Immature natural killer cell (primary cell): ENCODE measurements at regions not wholly inside any gene's neighbourhood (a gene's known extent, or its start where the extent isn't known, plus 50 kb on each side); places are given as distances from the start of the nearest gene placed in this dataset.
"Not testable (repeated sequence)": the region's sequence is repeated elsewhere in the genome, so short reads cannot be mapped to it uniquely, and the experiment has no call there.

Experiments used
- DNase-seq, 3 donors: peaks; one replicate each; pipeline ENCODE4 v3.0.0; 2022; ENCODE audit warnings: mixed read lengths in 1 of 3
- H3K27ac Mint-ChIP-seq, 6 donors: one replicate each; pipeline ENCODE4 v1.8.0; 2020; ENCODE audit warnings: mixed read lengths in 6 of 6, mild to moderate bottlenecking in 5 of 6, inconsistent platforms in 4 of 6, moderate library complexity in 3 of 6
- H3K27me3 Mint-ChIP-seq, 3 donors: one replicate each; pipeline ENCODE4 v1.8.0; 2020 to 2021; ENCODE audit warnings: low read depth in 3 of 3, mild to moderate bottlenecking in 3 of 3, mixed read lengths in 3 of 3, moderate library complexity in 3 of 3, inconsistent platforms in 1 of 3
- H3K36me3 Mint-ChIP-seq, 3 donors: one replicate each; pipeline ENCODE4 v1.8.0; 2020; ENCODE audit warnings: mixed read lengths in 3 of 3, inconsistent platforms in 2 of 3, mild to moderate bottlenecking in 2 of 3
- H3K4me1 Mint-ChIP-seq, 2 donors: one replicate each; pipeline ENCODE4 v1.8.0; 2020; ENCODE audit warnings: inconsistent platforms in 2 of 2, mild to moderate bottlenecking in 2 of 2, mixed read lengths in 2 of 2, moderate library complexity in 1 of 2
- H3K4me3 Mint-ChIP-seq, 5 donors: one replicate each; pipeline ENCODE4 v1.8.0; 2020; ENCODE audit warnings: mild to moderate bottlenecking in 5 of 5, mixed read lengths in 5 of 5, inconsistent platforms in 3 of 5, moderate library complexity in 3 of 5
- H3K9me3 Mint-ChIP-seq, 6 donors: one replicate each; pipeline ENCODE4 v1.8.0; 2020; ENCODE audit warnings: mild to moderate bottlenecking in 6 of 6, mixed read lengths in 6 of 6, inconsistent platforms in 4 of 6, moderate library complexity in 3 of 6

DNA sequence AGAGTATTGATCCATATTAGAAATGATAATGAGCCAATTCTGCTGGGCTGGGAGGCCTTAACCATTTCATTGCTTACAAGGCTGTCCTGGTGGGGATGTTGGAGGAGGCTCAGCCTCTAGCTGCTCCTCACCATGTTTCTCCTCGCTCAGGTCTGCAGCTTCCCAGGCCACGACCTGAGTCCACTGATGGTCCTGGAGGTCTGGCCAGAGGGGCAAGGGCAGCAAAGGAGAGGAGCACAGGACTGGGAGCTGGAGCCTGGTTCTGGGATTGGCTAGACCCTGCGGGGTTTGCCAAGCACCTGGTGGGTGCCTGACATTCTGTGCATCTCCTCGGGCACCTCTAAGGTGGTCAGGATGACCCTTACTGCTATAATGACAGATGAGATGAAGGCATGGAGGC lies 92.6 kb downstream of the KIF26A start:
- no peak for DNase-seq
- Mint-ChIP-seq H3K9me3 (peaks cover 1 to 14% (median 7%) of the 10 kb centered on the region in 6 donors), H3K36me3 (peaks cover 0 to 4% (median 0%) of the 10 kb centered on the region in 3 donors), H3K4me1 (peaks cover 6% of the 10 kb centered on the region in 2 donors), H3K4me3 (no peak overlapping the region), H3K27me3 (peaks cover 0 to 2% (median 2%) of the 10 kb centered on the region in 3 donors), H3K27ac (no peak overlapping the region)

DNA sequence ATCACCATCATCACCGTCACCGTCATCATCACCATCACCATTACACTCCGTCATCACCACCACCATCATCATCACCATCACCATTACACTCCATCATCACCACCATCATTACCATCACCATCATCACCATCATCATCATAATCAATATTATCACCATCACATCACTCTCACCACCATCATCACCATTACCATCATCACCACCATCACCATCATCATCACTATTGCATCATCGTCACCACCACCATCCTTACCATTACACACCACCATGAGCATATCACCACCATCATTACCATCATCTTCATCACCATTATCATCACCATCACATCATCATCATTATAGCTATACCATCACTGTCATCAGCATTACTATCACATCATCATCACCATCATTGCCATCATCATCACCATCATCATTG lies 93.7 kb downstream of the KIF26A start:
- H3K27me3 Mint-ChIP-seq: peaks cover 0 to 2% (median 2%) of the 10 kb centered on the region in 3 donors
- no peak overlapping the region for H3K4me3 Mint-ChIP-seq
- H3K27ac Mint-ChIP-seq: no peak overlapping the region
- H3K9me3 Mint-ChIP-seq: peaks cover 4 to 21% (median 9%) of the 10 kb centered on the region in 6 donors
- H3K4me1 Mint-ChIP-seq: peaks cover 6% of the 10 kb centered on the region in 2 donors
- peaks cover 0 to 4% (median 0%) of the 10 kb centered on the region in 3 donors for H3K36me3 Mint-ChIP-seq
- no peak for DNase-seq

DNA sequence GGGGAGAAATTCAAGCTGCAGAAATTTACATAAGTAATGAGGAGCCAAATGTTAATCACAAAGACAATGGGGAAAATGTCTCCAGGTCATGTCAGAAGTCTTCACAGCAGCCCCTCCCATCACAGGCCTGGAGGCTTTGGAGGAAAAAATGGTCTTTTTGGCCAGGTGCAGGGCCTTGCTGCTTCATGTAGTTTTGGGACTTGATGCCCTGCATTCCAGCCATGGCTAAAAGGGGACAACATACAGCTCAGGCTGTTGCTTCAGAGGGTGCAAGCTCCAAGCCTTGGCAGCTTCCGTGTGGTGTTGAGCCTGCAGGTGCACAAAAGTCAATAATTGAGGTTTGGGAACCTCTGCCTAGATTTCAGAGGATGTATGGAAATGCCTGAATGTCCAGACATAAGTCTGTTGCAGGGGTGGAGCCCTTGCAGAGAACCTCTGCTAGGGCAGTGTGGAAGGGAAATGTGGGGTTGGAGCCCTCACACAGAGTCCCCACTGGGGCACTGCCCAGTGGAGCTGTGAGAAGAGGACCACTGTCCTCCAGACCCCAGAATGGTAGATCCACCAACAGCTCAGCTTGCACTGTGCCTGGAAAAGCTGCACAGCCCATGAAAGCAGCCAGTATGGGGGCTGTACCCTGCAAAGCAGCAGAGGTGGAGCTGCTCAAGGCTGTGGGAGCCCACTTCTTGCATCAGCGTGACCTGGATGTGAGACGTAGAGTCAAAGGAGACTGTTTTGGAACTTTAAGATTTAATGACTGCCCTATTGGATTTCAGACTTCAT lies 95.8 kb downstream of the KIF26A start:
- not testable (repeated sequence) for H3K27ac Mint-ChIP-seq

DNA sequence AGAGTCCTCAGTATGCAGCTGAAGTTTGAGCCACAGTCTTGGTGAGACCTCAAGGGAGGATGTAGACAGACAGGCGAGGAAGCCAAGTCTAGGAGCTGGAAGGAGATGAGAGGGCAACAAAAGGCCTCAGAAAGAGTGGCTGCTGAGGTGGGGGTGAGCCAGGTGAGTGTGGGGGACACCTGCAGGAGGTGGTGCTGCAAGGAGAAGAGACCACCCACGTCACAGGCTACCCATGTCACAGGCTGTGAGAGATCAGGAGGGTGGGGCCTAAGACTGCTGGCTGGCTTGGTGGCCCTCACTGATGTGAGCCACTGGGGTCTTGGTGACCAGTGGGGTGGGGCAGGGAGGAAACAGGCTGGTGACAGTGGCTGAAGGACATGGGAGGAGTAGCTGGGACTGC lies 97.3 kb downstream of the KIF26A start:
- Mint-ChIP-seq H3K27ac (no peak overlapping the region), H3K4me1 (no peaks in the 10 kb centered on the region), H3K9me3 (peaks cover 4 to 27% (median 9%) of the 10 kb centered on the region in 6 donors), H3K4me3 (no peak overlapping the region), H3K36me3 (peaks cover 0 to 4% (median 0%) of the 10 kb centered on the region in 3 donors), H3K27me3 (peaks cover 0 to 6% (median 2%) of the 10 kb centered on the region in 3 donors)
- DNase-seq: no peak

More for the DNA sequence above, 95.8 kb downstream of the KIF26A start:
- not testable (repeated sequence) for H3K36me3 Mint-ChIP-seq, H3K4me1 Mint-ChIP-seq, H3K4me3 Mint-ChIP-seq, DNase-seq, H3K27me3 Mint-ChIP-seq
- peaks cover 4 to 27% (median 9%) of the 10 kb centered on the region in 6 donors for H3K9me3 Mint-ChIP-seq

DNA sequence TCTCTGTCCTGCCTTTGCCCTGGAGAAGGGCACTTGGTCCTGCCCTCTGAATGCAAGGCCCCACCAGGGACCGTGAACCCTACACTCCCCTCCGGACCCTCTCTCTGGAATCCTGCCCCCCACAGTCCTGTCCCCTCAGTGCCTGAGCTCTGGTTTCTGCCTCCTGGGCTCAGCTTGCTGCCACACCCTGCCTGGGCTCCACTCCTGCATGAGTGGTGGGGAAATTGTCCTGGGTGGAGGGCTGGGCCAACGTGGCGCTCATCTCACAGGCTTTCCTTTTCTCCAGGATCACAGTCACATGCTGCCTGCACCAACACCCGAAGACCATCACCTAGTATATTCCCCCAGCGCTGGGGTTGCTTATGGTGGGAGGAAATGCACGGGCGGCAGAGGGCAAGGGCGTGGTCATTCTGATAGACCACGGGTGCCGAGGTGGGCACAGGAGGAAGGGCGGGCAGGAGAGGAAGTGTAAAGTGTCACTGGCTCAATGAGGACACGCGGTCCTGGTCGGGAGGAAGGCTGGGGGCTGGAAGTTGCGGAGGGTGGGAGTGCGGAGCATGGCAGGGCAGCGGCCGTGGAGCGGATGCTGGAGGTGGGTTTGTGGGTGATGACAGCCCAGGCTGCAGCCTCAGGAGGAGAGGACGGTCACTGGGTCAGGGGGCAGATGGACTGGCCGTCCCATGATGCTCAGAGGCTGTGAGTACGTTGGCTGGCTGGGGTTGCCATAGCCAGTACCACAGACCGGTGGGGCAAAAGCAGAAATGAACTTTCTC lies 99.5 kb downstream of the KIF26A start:
- Mint-ChIP-seq H3K4me3 (no peak overlapping the region), H3K27ac (no peak overlapping the region), H3K4me1 (no peaks in the 10 kb centered on the region)

DNA sequence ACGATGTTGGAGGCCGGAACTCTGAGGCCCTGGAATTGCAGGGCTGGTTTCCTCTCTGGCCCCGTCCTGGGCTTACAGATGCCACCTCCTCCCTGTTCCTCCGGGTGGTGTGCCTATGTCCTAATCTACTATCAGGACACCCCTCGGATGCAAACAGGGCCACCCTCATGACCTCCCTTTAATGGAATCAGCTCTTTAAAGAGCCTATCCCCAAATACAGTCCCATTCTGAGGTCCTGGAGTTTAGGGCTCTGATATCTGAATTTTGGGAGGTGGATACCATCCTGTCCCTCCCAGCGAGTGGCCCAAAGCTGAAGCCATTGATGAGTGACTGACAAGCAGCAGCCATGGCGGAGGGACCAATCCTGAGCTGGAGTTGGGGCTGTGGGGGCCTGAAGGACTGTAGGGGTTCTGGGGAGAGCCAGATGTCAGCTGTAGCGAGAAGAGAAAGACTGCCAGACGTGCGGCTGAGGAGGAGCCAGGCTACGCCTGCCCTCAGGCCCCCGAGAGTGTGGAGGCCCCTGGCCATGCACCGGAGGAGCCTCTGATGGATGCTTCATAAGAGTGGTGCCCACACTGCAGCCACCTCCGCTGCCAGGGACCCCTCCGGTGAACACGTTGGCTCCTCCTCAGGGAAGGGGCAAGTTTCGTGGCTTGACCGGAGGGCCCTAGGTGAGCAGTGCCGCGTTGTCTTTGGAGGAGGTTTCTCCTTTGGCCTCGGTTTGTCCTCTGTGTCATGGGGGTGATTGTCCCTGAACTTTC lies 100.2 kb downstream of the KIF26A start:
- no peak overlapping the region for H3K27ac Mint-ChIP-seq
- peaks cover 0 to 8% (median 3%) of the 10 kb centered on the region in 3 donors for H3K27me3 Mint-ChIP-seq
- DNase-seq: no peak
- H3K9me3 Mint-ChIP-seq: peaks cover 4 to 21% (median 5%) of the 10 kb centered on the region in 6 donors
- peaks cover 0 to 2% (median 0%) of the 10 kb centered on the region in 3 donors for H3K36me3 Mint-ChIP-seq
- no peak overlapping the region for H3K4me3 Mint-ChIP-seq
- H3K4me1 Mint-ChIP-seq: no peaks in the 10 kb centered on the region

More for the DNA sequence above, 99.5 kb downstream of the KIF26A start:
- Mint-ChIP-seq H3K27me3 (peaks cover 0 to 8% (median 3%) of the 10 kb centered on the region in 3 donors), H3K36me3 (peaks cover 0 to 4% (median 0%) of the 10 kb centered on the region in 3 donors), H3K9me3 (peaks cover 4 to 27% (median 9%) of the 10 kb centered on the region in 6 donors)
- no peak for DNase-seq

DNA sequence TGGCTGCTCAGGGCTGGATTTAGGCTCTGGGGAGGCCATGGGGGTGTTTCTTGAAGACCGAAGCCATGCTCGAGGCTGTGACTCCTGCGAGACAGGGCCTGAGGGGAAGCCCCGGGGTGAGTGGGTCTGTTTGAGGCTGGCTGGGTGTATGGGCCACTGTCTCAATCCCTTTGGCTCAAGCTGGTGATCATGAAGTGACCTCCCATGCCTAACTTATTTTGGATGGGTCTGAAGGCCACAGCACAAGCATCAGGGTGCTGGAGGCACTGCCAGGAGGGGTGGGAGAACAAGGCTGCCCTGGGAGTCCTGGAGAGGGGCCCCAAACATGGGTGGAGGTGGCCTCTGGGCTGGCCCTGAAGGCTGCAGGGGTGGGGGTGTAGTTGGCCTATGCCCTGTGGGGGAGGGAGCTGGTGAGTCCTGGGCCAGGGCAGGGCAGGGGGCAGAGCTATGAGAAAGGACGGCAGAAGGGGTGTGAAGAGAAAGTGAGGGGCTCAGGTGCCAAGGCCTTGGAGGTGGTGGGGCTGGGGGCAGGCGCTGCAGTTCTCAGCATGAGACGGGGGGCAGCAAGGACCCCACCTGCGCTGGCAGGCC lies 100.9 kb downstream of the KIF26A start:
- no peaks in the 10 kb centered on the region for H3K4me1 Mint-ChIP-seq
- peaks cover 0 to 8% (median 3%) of the 10 kb centered on the region in 3 donors for H3K27me3 Mint-ChIP-seq
- H3K27ac Mint-ChIP-seq: no peak overlapping the region
- no peak overlapping the region for H3K4me3 Mint-ChIP-seq
- DNase-seq: no peak
- H3K9me3 Mint-ChIP-seq: peaks cover 0 to 19% (median 4%) of the 10 kb centered on the region in 6 donors
- H3K36me3 Mint-ChIP-seq: no peaks in the 10 kb centered on the region

DNA sequence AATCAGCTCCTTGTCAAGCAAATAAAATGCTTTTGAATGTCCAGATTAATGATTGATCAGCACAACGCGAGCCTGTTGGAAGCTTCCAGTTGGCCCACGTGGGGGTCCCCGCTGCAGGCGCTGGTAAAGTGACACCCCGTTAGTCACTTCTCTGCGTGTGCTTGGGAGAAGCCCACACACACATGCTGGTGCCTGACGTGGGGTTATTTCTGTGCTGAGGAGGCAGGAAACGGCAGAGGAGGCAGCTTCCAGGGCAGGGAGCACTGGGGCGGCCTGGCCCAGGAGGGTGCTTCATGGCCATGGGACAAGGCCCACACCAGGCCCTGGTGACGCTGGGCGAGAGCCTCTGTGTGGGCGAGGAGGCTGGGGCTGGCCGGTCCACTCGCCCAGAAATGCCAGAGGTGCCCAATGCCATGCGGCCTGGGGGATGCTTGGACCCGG lies 101.5 kb downstream of the KIF26A start:
- Mint-ChIP-seq H3K27me3 (peaks cover 0 to 8% (median 3%) of the 10 kb centered on the region in 3 donors), H3K36me3 (no peaks in the 10 kb centered on the region), H3K4me1 (no peaks in the 10 kb centered on the region), H3K4me3 (no peak overlapping the region), H3K27ac (no peak overlapping the region), H3K9me3 (peaks cover 0 to 17% (median 4%) of the 10 kb centered on the region in 6 donors)
- DNase-seq: no peak

DNA sequence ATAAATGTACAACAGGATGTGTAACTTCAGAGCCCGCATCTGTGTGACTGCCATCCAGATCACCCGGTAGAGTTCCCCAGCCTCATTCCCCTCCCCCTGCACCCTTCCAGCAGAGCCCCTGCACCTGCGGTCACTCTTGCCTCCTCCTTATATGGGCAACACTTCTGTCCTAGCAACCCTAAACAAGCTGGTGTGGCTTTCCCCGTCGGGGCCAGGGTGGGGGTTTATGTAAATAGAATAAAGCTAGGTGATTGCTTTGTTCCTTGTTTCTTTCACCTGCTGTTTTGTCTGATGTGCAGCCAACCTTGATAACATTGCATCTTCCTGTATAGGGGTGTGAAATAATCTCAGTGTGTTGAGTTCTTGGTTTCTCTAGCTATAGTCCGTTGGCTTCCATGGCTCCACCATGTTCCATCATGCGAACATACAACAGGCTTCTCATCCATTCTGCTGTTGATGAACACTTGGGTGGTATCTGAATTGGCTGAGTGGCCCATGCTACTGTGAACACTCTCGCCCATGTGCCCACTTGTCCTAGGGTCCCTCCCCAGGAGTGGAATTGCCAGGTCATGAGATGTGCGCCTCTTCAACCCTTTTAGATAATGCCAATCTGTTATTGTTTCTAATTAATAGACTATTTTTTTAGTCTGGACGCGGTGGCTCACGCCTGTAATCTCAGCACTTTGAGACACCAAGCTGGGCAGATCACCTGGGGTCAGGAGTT lies 102.2 kb downstream of the KIF26A start:
- H3K4me3 Mint-ChIP-seq: no peak overlapping the region
- H3K9me3 Mint-ChIP-seq: peaks cover 0 to 15% (median 3%) of the 10 kb centered on the region in 6 donors
- H3K27ac Mint-ChIP-seq: no peak overlapping the region
- H3K27me3 Mint-ChIP-seq: peaks cover 0 to 8% (median 2%) of the 10 kb centered on the region in 3 donors
- H3K4me1 Mint-ChIP-seq: no peaks in the 10 kb centered on the region
- no peak for DNase-seq
- no peaks in the 10 kb centered on the region for H3K36me3 Mint-ChIP-seq

DNA sequence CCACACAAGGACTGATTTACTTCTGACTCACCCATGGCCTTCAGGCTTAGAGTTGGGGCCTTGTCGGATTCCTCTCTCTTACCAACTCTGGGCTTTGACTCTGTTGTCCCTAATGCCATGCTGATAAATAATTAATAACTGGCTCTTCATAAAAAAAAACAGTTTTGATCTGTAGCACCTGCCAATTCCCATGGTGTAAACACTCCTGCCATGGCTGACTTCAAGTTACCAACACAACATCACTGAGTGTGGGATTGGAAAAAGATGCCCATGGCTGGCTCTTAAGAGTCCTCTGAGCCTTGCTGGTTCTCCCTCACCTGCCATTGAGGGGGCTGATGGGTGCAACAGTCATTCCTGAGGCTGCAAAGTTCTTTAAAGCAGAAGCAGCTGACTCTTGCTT lies 104.8 kb downstream of the KIF26A start:
- Mint-ChIP-seq H3K4me3 (no peak overlapping the region), H3K9me3 (peaks cover 0 to 3% (median 0%) of the 10 kb centered on the region in 6 donors), H3K27me3 (peaks cover 0 to 2% (median 2%) of the 10 kb centered on the region in 3 donors), H3K36me3 (no peaks in the 10 kb centered on the region), H3K4me1 (no peaks in the 10 kb centered on the region), H3K27ac (no peak overlapping the region)
- DNase-seq: no peak

DNA sequence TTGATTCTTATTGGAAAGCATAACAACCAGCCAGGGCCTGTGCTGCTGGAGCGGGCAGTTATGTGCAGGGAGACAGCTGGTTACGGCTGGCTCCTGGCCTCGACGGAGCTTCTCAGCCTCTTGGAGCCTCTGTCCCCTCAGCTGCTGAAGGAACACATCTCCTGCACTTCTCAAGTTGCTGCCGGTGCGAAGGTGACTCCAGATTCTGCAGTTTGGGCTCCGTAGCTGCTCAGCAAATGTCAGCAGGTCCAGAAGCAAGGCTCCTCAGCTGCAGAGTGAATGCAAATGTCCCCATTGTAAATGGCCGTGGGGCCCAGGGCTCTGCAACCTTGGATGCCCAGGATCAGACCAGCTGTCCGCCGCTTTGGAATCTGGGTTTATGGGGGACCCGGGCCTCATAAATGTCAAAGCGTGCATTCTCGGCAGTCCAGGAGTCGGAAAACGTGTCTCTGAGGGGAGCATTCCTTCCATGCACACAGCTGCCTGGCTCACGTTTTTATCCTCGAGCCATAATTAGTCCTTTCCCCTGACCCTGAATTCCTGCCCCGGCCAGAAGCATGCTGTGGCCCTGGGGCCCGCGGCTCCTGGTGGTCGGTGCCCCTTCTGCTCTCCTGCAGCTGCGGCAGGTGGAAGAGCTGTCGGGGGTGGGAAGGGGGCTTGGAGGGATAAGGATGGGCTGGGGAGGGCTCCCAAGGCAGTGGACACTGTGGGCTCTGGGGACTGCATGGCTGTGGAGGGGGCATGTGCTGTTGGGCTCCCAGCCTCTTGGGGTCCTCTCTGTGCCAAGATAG lies 106.0 kb downstream of the KIF26A start:
- H3K4me3 Mint-ChIP-seq: no peak overlapping the region
- peaks cover 0 to 2% (median 2%) of the 10 kb centered on the region in 3 donors for H3K27me3 Mint-ChIP-seq
- H3K36me3 Mint-ChIP-seq: no peaks in the 10 kb centered on the region
- H3K27ac Mint-ChIP-seq: no peak overlapping the region
- no peak for DNase-seq
- no peaks in the 10 kb centered on the region for H3K4me1 Mint-ChIP-seq
- H3K9me3 Mint-ChIP-seq: peaks cover 0 to 3% (median 0%) of the 10 kb centered on the region in 6 donors

DNA sequence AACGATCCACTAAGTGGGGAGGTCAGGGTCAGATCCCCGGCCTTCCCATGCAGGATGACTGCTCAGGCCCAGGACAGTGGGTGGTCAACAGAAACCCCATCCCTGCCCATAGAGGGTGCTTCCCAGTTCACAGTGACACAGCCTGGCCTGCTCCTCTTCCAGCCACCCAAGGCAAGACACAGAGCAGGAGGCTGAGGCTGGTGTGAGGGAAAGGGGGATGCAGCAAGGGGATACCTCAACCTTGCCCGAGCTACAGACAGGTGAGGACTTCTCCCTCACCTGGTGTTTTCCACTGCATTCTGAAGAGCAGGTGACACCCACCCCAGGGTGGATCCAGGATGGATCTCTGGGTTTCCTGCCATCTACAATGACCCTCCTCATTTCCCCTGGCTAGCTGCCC lies 106.7 kb downstream of the KIF26A start:
- Mint-ChIP-seq H3K27me3 (peaks cover 0 to 2% (median 2%) of the 10 kb centered on the region in 3 donors), H3K4me3 (no peak overlapping the region), H3K9me3 (peaks cover 0 to 3% (median 0%) of the 10 kb centered on the region in 6 donors), H3K36me3 (no peaks in the 10 kb centered on the region), H3K27ac (no peak overlapping the region), H3K4me1 (no peaks in the 10 kb centered on the region)
- no peak for DNase-seq
